ENCODE measurements at regions not wholly inside any gene's neighbourhood (a gene's known extent, or its start where the extent isn't known, plus 50 kb on each side); places are given as distances from the start of the nearest gene placed in this dataset.
A peak's percentile ranks its signal among the peaks of the same experiment; 100 is the strongest.

DNA sequence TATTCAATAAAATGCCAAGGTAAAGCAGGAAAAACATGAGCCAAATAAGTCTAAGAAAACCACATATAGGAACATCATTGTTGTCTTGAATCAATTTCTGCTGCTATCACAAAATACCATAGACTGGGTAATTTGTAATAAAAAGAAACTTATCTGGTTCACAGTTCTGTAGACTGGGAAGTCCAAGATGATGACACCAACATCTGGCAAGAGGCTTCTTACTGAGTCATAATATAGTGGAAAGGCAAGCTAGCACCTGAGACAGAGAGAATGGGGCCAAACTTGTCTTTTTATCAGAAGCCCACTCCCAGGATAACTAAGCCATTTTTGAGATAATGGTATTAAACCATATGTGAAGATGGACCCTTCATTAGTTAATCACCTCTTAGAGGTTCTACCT is 975.9 kb downstream of the FLRT2 start:
- H3K4me3 ChIP-seq: no peak overlapping the region
- ATAC-seq (no peak), DNase-seq (no peak)
- no peaks in the 10 kb centered on the region for H3K9me3 ChIP-seq
- intact Hi-C loops (cut with DNase I): no loop called here
- no peaks in the 10 kb centered on the region for H3K4me1 ChIP-seq
- no peak overlapping the region for H3K27ac ChIP-seq
- TF ChIP-seq POLR2A (IDR thresholded peaks at IDR 0.05) (no peak), CTCF (IDR thresholded peaks at IDR 0.05) (no peak)
- H3K36me3 ChIP-seq: no peaks in the 10 kb centered on the region
- no peaks in the 10 kb centered on the region for H3K27me3 ChIP-seq

- TF ChIP-seq CTCF (IDR thresholded peaks at IDR 0.05): no peak
- TF ChIP-seq POLR2A (IDR thresholded peaks at IDR 0.05): no peak
- DNase-seq: no peak
- intact Hi-C loops (cut with DNase I): no loop called here
Observed at GRCh38 chr14:86501611-86502010, 971.7 kb downstream of the FLRT2 start.

DNA sequence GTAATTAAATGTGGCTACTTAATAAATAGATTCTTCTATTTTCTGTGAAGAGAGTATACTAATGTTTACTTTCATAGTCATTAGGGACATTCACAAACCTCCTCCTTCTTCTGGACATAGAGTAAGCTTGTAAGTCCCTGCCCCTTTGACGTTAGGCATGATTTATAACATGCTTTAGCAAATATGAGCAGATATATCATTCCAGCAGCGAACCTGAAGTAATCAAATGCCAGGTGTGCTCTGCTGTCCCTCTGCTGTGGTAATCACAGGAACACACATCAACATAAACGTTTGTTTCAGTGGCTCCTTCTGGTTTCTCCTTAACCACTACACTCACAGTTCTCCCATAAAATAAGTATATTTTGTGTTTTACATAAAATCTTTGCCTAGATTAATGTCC is 961.8 kb downstream of the FLRT2 start:
- TF ChIP-seq POLR2A (IDR thresholded peaks at IDR 0.05): no peak
- TF ChIP-seq CTCF (IDR thresholded peaks at IDR 0.05): no peak
- DNase-seq (no peak), ATAC-seq (no peak)
- Histone ChIP-seq H3K36me3 (no peaks in the 10 kb centered on the region), H3K27ac (no peak overlapping the region), H3K4me1 (no peaks in the 10 kb centered on the region), H3K27me3 (no peaks in the 10 kb centered on the region), H3K4me3 (no peak overlapping the region), H3K9me3 (peaks cover 0 to under 1% (median 0%) of the 10 kb centered on the region in 4 donors)
- WGBS (ENCODE audit: insufficient coverage, low coverage, low lambda C conversion rate, missing lambda C conversion rate): 20% methylated on average over 3 of the region's 3 CpGs
- intact Hi-C loops (cut with DNase I): no loop called here

More at GRCh38 chr14:86501611-86502010, 971.7 kb downstream of the FLRT2 start:
- Histone ChIP-seq H3K4me1 (no peaks in the 10 kb centered on the region), H3K36me3 (no peaks in the 10 kb centered on the region), H3K4me3 (no peak overlapping the region), H3K27ac (no peak overlapping the region), H3K27me3 (no peaks in the 10 kb centered on the region), H3K9me3 (peaks cover 0 to 2% (median 0%) of the 10 kb centered on the region in 4 donors)
- no peak for ATAC-seq
- WGBS (ENCODE audit: insufficient coverage, low coverage, low lambda C conversion rate, missing lambda C conversion rate): 34% methylated on average over 2 of the region's 2 CpGs

- TF ChIP-seq POLR2A (IDR thresholded peaks at IDR 0.05): no peak
- TF ChIP-seq CTCF (IDR thresholded peaks at IDR 0.05): no peak
- intact Hi-C loops (cut with DNase I): no loop called here
Observed at GRCh38 chr14:86481104-86481503, 951.2 kb downstream of the FLRT2 start.

DNA sequence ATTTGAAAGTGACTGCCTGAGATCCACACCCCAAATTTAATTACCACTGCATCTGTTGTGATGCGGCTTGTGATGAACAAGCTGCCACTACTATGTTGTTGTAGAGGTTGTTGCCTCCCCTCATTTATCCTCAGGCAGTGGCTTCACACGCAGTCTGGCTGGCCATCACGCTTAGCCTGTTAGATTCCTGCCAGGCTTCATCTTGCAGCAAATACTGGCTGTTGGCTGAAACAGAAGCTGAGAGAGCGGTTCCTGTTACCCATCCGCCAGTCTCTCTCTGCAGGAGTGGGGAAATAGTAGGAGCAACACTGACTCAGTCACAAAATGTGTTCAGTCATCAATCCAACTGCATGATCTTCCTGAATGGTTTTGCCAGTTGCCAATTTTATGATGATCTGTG is 934.4 kb downstream of the FLRT2 start:
- 40% methylated on average over 2 of the region's 5 CpGs for WGBS (ENCODE audit: insufficient coverage, low coverage, low lambda C conversion rate, missing lambda C conversion rate)
- TF ChIP-seq POLR2A (IDR thresholded peaks at IDR 0.05): no peak
- TF ChIP-seq CTCF (IDR thresholded peaks at IDR 0.05): no peak
- intact Hi-C loops (cut with DNase I): loop anchor here in 1 of 2 donors (10.0 kb wide), 1 partner anchor 450 kb away; no protein-coding TSS in a partner anchor
- H3K9me3 ChIP-seq: no peaks in the 10 kb centered on the region
- H3K36me3 ChIP-seq: no peaks in the 10 kb centered on the region
- H3K4me1 ChIP-seq: no peaks in the 10 kb centered on the region
- no peak overlapping the region for H3K4me3 ChIP-seq
- DNase-seq (no peak), ATAC-seq (no peak)
- no peak overlapping the region for H3K27ac ChIP-seq
- H3K27me3 ChIP-seq: no peaks in the 10 kb centered on the region

More at GRCh38 chr14:86481104-86481503, 951.2 kb downstream of the FLRT2 start:
- H3K9me3 ChIP-seq: no peaks in the 10 kb centered on the region
- no peaks in the 10 kb centered on the region for H3K36me3 ChIP-seq
- H3K4me1 ChIP-seq: no peaks in the 10 kb centered on the region
- H3K4me3 ChIP-seq: no peak overlapping the region
- H3K27ac ChIP-seq: no peak overlapping the region
- DNase-seq: no peak
- ATAC-seq: peak in 1 of 4 donors; percentile 46
- no peaks in the 10 kb centered on the region for H3K27me3 ChIP-seq

All from right lobe of liver (tissue), 6 donors.